GM12892 (cell line): ENCODE measurements at regions not wholly inside any gene's neighbourhood (a gene's known extent, or its start where the extent isn't known, plus 50 kb on each side); places are given as distances from the start of the nearest gene placed in this dataset.

Source experiments
- POLR2A ChIP-seq: IDR thresholded peaks from 2 replicates; pipeline ENCODE4 v1.6.1; 2011; ENCODE audit warnings: low read depth, low read length, control low read depth
- POLR2AphosphoS5 ChIP-seq: IDR thresholded peaks from 2 replicates; pipeline ENCODE4 v1.6.1; 2011; ENCODE audit warnings: low read depth, low read length, control low read depth

DNA sequence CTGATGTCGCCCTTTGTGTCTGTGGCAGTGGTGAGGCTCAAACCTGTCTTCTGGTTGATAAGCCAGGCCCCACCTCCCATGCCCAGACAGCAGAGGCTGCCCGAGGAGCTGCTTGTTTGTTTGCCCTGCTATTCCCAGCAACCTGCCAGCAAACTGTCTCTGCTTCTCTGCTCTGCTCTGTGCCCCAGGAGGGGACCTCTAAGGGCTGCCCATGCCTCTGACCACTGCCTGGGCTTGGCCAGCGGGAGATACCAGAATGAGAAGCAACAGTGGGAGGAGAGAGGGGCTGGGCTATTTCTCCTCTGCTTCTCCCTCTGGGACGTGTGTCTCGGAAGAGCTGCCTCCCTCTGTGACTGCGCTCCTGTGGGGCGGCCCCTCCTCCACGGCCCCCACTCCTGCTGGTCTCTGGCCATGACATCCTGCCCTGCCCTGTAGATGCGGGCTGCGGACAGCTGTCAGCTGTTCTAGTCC is 213.1 kb downstream of the RPLP1 start:
- TF ChIP-seq POLR2A (no peak), POLR2AphosphoS5 (no peak)
